Activated CD4-positive, alpha-beta T cell treated with anti-CD3 and anti-CD28 coated beads for 48 hours (primary cell): ENCODE measurements at regions not wholly inside any gene's neighbourhood (a gene's known extent, or its start where the extent isn't known, plus 50 kb on each side); places are given as distances from the start of the nearest gene placed in this dataset.

ENCODE experiments used
- DNase-seq: peaks from one replicate; pipeline ENCODE4 v3.0.0-alpha.2; 2020

DNA sequence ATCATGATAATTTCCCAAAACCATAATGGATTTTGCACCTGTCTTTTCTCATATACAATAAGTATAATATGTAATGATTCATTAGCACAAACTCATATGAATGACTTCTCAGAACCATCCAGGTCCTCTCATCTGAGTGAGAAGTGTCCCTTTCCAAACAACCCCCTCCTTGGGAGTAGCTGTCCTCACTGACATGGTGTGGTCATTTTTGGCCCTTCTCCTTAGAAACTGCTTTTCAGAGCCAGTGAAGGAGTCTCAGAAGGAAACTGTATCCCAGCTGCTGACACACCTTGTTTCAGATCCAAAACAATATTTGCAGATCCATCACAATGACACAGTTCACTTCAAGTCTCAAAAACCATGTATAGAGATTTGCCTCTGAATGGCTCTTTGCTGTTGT lies 95.5 kb downstream of the MIS18A start:
- DNase-seq = no peak

DNA sequence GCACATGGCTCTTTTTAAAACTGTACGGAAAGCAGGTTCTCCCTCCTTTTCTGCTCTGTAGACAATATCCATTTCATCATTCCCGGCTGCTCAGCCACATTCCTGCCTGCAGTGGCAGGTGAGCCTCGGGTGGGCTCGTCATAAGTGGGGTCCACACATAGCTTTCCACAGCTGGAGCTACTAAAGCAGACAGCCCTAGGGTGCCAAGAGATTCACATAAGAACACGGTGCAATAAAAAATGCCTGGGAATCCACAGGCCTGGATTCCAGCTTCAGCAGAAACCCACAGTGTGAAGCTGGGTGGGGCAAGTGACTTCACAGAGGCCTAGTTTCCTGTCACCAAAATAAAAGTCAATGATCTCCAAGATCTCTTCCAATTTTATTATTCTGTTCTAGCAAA lies 96.4 kb downstream of the MIS18A start:
- DNase-seq = no peak

DNA sequence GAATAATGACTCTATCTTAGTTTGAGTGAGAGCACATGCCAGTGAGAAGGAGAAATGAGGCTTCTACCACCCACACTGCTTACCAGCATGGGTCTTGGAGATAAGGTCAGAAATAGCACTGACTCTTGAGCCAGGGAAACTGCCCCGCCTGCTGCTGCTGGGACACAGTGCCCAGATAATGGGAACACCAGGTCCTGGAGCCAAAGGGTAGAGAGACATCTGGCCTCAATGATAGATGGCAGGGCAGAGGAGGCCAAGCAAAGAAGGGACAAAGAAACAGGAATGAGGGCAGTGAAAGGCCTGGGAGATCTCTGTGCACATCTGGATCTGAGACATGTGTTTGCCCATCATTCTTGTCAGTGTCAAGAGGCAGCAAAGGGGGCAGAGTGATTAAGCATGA lies 97.4 kb downstream of the MIS18A start:
- DNase-seq = no peak

DNA sequence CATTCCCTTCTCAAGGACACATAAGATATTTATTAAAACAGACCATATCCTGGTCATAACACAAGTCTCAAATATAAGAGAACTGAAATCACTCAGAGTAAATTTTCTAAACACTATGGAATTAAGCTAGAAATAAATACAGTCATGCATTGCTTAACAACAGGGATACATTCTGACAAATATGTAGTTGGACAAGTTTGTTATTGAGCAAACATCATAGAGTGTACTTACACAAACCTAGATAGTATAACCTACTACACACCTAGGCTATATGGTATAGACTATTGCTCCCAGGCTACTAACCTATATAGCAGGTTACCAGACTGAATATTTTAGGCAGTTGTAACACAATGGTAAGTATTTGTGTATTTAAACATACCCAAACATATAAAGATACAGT lies 104.0 kb downstream of the MIS18A start:
- DNase-seq = no peak

DNA sequence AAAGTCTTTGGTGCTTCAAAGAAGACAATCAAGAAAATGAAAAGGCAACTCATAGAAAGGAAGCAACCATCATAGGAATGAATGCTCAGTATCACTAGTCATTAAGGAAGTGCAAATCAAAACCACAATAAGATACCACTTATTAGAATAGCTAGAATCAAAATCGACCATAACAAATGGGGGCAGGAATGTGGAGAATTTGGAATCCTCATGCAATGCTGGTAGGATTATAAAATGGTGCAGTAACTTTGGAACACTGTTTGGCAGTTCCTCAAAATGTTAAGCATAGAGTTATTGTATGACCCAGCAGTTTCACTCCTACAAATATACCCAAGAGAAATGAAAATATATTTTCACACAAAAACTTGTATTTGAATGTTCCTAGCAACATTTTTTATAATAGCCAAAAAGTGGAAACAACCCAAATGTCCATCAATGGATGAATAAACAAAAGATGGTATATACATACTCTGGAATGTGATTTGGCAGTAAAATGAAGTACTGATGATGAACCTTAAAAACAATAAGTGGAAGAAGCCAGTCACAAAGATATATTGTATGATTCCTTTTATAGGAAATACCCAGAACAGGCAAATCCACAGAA lies 105.6 kb downstream of the MIS18A start:
- no peak for DNase-seq

DNA sequence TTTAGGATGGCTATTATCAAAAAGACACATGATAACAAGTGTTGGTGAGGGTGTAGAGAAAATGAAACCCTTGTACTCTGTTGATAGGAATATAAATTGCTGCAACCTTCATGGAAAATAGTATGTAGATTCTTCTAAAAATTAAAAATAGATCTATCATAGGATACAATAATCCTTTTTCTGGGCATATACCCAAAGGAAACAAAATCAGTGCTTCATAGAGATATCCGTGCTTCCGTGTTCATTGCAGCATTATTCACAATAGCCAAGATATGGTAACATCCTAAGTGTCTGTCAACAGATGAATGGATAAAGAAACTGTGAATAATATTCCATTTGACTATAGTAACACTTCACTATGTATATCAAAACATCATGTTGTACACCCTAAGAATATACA lies 106.7 kb downstream of the MIS18A start:
- DNase-seq = no peak

DNA sequence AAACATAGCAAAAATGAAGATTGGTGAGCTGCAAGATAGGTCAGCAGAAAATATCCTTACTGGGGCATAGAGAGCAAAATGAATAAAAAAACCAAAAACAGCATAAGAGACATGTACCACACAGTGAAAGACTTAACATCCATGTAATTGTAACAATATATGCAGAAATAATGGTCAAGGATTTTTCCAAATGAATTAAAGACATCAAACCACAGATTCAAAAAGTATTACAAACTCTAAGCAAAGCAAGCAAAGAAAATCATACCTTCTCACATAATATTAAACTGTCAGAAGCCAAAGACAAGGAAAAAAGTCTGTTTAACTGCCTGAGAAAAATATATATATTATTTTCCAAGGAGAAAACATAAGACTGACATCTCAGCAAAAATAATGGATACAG lies 111.3 kb downstream of the MIS18A start:
- no peak for DNase-seq

DNA sequence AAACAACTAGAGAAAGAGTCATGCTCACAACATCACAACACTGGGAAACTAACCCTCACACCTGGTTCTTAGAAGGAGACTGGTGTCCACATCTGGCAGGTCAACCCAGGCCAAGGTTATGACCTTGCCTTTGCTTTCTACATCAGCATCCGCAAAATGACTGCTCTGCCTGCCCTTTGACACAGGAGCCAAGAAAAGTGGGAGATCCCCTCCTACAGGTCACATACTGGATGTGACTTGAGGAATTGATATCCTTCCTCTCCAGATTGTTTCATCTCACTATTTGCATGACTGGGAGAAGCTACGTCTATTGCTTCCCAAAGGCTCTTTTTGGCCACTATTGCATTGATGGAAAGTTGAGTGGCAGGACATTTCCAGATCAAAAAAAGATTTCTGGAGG lies 115.5 kb downstream of the MIS18A start:
- DNase-seq = no peak

DNA sequence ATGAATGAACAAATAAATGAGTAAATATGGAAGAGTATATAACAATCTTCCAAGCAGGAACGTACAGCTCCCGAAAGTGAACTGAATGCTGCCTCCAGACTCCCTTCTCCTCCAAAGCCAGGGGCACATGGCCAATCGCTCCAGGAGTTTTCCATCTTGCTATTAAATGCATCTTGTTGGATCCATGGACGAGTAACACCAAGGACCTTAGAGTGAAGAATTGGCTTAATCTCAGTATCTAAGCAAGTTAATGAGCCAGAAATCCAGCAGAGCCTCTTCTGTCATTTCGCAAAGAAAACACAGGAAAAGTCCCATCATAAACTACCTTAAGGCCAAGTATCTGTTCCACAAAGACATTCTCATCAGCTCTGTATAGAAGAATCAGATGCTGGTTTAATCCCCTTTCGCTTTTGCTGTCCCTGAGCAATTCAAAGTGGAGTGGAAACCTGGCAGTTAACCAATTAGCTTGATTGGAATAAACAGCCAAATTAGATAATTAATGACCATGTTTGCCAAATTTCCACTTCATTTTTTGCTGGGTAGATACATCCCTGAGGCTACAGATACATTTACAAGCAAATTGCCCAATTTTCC lies 116.0 kb downstream of the MIS18A start:
- DNase-seq = no peak

DNA sequence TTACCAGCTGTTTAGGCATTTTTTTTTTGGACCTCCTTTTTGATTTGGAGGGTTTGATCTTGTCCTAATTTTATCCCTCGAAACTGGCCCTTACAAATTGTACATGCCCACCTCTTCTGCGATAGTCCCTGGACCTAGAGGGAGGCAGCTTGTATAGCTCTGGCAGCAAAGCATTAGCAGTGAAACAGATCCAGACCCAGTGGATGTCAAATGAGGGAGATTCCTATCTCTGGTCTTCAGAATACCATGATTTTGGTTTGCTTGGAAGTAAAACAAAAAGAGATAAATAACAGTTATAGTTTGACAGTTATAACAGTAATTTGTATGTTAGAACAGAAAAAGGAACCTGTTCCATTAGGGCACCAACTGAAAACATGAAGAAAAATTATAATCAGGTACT lies 123.6 kb downstream of the MIS18A start:
- DNase-seq = no peak

DNA sequence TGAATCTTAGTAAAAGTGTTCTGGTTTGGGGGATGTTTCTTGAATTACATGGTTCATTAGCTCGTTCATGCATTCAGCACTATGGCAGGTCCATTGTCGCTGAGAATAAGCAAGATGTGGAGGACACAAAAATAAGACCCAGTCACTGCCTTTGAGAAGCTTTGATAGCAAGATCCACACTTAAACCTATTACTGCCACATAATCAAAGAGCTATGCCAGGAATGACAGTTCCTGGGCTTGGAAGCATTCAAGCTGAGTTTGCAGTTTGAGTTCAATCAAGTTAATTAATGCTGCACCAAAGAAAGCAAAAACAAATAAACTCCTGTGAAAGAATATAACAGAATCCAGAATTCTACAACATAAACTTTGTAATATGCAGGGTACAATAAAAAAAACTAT lies 131.8 kb downstream of the MIS18A start:
- DNase-seq = no peak

DNA sequence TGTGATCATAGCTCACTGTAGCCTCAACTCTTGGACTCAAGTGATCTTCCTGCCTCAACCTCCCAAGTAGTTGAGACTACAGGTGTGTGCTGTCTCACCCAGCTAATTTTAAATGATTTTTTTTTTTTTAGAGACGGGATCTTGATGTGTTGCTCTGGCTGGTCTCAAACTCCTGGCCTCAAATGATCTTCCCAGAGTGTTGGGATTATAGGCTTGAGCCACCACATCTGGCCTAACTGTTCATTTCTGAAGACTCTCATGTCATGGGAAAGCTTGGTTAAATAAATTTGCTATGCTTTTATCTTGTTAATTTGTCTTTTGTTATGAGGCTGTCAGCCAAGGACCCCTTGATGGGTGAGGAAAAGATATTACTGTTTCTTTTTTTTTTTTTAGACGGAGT lies 134.0 kb downstream of the MIS18A start:
- DNase-seq = no peak

DNA sequence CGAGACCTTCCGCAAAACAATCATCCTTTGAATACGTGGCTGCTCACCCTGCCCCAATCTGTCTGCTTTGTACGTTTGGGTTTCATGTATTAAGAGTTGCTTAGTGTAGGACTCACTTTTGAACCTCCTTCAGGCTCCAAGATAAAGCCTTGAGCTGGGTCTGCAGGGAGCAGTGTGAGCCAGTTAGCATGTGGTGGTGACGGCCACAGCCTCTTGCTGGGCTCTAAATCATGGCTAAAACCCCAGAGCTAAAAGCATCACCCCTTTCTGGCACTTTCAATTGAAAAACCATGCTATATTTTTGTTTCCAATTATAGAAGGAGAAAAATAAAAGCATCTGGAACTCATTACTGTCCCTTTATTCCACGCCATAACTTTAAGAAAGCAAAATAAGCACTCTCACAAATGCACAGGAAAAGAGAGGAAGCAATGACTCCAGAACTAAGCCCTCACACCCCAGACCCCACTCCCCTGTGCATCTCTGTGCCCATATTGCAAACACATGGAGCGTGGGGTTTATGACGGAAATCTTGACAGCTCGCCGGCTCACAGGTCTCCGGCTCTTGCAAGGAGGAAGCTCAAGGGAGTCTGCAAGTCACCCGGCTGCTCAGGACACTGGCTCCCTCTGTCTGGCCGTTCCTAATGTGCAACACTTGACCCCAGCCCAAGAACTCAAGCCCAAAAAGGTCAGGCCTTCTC lies 135.5 kb downstream of the MIS18A start:
- no peak for DNase-seq

DNA sequence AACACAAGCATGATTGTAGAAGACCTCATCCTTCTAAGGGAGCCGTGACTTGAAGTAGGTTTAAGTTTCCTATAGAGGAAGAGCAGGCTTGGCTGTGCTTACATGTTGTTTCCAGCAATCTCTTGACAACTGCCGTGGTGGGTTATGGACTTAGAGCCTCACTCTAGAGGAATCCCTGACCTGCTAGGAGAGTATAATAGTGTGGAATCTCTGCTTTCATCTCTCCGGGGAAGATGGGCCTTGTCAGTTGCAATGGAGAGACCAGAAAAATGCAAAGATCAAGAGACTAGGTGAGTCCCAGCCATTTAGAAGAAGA lies 137.6 kb downstream of the MIS18A start:
- no peak for DNase-seq

DNA sequence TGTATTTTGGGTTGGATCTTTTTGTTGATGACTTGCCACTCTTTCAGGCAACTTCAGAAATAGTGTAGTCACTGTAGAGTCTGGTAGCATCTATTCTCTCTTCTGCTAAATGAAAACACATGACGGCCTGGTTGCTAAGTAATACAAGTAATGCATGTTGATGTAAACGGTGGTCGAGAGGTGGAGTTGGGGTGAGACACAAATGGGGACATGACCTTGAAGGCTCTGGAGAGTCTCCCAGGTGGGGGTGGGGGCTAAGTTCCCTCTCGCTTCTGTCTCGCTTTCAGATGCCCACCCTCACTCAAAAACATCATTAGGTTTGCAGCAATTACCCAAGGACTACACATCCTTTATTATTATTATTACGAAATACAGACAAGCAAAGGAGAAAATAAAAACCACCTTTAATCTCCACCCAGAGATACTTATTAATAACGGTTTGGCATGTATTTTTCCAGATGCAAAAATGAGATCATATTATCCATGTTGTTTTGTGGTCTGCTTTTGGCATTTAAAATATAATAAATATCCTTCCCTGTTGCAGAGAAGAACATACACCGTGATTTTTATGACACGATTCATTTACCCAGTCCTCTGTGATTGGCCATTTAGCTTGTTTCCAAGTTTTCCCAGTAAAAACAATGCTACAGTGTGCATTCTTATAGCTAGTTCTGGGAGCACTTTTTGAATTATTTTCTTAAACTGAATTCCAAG lies 138.1 kb downstream of the MIS18A start:
- DNase-seq = no peak

DNA sequence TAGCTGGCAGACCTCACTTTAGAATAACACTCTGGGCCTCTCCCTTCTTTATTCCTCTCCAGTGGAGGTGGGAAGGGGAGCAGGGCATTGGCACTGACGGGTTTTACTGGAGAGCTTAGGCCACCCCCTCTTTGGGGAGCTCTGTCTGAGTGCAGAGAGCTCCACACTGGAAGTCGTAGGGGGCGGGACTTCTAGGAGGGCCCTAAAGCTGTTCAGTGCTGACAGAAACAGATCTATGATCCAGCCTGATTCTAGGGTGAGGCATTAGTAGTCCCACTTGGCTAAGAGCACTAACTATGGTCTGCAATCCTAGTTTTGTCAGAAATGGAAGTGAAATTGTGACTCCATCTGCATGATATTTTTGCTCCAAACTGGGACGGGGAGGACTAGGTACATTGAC lies 138.7 kb downstream of the MIS18A start:
- no peak for DNase-seq

DNA sequence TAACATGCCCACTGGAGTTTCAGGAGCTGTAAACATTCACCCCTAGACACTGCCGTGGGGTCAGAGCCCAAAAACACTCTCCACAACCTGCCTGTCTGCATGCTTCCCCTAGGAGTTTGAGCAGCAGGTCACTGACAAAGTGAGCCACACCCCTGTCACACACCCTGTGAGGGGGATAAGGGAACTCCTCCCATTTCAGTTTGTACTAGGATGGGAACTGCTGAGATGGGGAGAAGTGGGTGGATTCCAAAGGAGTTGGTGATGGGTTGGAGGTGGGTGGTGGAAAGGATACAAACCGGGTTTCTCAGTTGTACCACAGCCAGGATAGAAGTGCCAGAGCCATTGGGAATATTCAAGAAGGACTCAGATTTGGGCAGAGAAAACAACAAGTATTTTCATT lies 140.2 kb downstream of the MIS18A start:
- no peak for DNase-seq

DNA sequence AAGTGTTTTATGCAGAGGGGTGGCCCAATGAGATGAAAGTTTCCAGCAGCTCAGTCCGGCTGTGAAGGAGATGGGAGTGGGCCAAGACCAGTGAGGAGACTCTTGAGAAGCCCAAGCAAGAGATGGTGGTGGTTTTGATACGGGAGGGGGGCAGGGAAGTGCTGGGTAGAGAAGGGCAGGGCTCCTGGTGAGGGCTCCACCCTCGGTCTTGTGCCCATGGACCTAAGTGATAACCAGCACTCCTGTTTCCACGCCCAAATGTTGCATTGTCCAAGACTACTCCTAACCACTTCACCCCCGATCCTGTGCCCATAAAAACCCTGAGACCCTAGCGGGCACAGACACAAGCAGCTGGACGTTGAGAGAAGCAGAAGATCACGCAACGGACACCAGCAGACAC lies 140.9 kb downstream of the MIS18A start:
- DNase-seq = no peak

DNA sequence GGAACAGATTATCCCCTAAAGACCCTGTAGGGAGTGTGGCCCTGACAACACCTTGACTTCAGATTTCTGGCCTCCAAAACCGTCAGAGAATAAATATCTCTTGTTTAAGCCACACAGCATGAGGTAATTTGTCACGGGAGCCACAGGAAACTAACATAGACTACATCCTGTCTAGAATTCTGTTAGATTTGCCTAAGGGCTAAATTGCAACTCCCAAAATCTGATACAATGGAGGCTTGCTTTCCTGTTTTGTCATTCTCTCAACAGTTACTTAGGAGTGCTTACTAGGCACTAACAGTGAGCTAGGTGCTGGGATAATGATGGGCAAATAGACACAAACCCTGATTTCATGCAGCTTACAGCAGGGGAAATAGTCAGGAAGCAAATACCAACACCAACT lies 141.6 kb downstream of the MIS18A start:
- no peak for DNase-seq

DNA sequence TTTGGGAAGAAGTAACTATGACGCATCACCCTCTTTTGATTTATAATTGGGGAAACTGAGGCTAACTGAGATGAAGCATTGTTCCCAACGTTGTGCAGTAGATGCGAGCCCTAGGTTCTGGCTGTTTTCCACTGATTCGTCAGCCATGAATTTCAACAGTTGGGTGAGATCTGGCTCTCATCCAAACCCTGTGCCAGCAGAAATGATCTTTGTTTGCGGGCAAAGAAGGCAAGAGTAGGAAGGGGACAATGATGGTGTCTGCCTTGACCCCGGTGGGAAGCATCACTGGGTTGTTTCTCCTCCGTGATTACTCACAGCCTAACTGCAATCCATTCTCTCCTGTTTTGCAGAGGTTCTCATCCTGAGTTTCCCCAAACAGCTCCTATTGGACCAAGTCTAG lies 142.3 kb downstream of the MIS18A start:
- no peak for DNase-seq

DNA sequence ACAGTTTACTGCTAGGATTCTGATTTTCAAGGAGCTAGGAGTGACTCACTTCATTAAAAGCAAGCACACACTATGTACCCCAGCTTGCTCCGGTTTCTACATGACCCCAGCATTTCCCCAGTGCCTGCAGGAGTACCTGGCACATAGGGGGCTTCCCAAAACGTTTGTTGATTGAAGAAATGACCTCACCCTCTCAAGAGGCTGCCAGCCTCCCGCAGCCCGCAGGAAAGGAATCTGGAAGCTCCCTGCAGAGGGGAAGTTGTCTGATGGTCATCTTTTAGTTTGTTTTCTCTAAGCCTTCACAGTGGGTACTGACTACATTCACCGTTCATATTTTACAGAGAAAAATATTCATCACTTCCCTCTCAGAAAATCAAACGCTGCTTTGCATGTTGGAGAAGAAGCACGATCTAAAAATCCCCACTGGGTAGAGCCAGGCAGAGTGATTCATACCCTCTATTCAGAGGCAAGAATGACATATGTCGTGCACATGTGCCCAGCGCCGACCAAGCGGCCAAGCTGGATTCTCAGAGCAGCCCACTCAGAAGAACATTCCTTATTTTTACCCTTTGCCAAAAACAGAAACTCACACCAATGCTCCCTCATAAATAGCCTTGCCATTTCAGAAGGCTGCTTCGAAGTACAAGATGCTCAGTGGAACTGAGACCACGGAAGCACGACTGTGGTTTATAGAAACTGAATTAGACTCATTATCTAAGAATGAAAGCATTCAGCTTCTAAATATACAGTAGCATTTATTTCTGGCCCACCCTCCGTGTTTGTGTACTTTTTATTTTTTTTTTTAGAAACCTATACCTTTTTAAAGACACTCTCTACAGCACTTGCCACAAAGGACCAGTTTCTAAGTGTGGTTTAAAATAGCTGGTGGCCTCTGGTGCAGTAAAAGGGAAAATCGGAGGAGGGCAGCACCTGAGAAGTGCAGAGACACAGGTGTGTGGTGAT lies 143.2 kb downstream of the MIS18A start:
- DNase-seq = no peak

DNA sequence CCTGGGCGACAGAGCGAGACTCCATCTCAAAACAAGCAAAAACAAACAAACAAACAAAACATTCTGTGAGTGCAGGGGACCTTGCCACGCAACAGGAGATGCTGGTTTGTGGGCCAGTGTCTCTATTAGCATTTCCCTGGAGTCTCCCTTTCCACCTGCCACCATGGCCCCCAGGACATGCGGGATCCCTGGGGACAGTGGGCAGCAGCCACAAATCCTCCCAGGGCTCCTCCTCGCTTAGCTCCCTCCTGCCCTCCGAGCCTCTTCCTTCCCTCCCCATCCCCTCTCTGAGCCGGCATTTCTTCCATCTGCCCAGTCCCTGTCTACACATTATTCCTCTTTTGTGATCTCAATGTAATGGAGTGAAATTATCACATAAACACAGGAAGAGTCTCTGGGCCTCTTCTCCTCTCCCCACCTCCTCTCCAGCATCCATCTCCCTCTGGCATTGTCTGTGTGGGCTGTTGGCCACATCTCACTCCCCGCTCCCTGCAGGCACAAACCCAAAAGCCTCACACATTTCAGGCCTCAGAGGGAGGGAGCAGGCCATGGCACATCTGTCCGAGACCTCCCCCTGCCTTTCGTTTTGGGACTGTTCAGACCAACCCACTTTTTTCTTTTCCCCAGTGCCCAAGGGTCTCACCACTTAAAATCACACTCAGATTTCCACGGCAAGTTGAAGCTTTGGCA lies 144.3 kb downstream of the MIS18A start:
- DNase-seq = no peak

DNA sequence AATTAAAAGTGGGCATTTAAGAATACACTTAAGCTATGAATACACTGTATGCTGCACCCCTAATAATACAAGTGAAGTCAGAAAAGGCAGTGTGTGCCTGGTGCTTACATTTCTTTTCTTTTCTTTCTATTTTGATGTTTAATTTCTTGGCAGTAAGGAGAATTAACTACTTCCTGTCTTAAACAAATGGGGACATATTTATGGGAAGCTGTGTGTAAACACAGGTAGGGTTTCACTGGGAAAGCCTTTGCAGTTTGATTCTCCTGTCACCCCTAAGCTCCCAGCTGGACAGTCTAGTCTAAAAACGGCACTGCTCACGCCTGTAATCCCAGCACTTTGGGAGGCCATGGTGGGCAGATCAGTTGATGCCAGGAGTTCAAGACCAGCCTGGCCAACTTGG lies 146.0 kb downstream of the MIS18A start:
- no peak for DNase-seq
